ENCODE measurements at regions not wholly inside any gene's neighbourhood (a gene's known extent, or its start where the extent isn't known, plus 50 kb on each side); places are given as distances from the start of the nearest gene placed in this dataset.

DNA sequence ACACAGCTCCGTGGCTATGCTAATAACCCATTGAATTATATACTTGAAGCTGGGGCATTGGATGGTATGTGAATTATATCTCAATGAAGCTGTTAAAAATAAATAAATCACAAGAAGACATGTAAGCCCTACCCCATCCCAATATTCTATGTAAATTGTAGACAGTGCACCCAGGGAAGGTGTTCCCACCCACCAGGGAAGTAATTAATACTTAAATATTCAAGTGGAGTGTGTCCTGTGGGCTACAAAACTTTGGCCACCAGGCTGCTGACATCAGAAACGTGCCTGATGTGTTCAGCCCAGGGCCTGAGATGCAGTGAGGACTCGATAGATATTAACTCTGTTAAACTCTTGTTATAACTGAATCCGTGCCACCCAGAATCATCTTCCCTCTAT is 240.4 kb upstream of the RREB1 start:
- TF ChIP-seq BHLHE40 (IDR thresholded peaks at IDR 0.05; ENCODE audit: borderline replicate concordance) (no peak), CTBP1 (IDR thresholded peaks at IDR 0.05; ENCODE audit: borderline replicate concordance) (no peak), FOXM1 (IDR thresholded peaks at IDR 0.05; ENCODE audit: borderline replicate concordance) (no peak), FOXK2 (IDR thresholded peaks at IDR 0.05) (no peak), HDGF (IDR thresholded peaks at IDR 0.05; ENCODE audit: borderline replicate concordance) (no peak), SUZ12 (IDR thresholded peaks at IDR 0.05) (no peak), LEF1 (IDR thresholded peaks at IDR 0.05; ENCODE audit: borderline replicate concordance) (no peak), NFRKB (IDR thresholded peaks at IDR 0.05) (no peak), ELF4 (IDR thresholded peaks at IDR 0.05) (no peak), TARDBP (IDR thresholded peaks at IDR 0.05) (no peak), SP1 (IDR thresholded peaks at IDR 0.05) (no peak), ARNT (IDR thresholded peaks at IDR 0.05) (no peak)

Data from HEK293T (cell line).